ENCODE measurements at regions not wholly inside any gene's neighbourhood (a gene's known extent, or its start where the extent isn't known, plus 50 kb on each side); places are given as distances from the start of the nearest gene placed in this dataset.

DNA sequence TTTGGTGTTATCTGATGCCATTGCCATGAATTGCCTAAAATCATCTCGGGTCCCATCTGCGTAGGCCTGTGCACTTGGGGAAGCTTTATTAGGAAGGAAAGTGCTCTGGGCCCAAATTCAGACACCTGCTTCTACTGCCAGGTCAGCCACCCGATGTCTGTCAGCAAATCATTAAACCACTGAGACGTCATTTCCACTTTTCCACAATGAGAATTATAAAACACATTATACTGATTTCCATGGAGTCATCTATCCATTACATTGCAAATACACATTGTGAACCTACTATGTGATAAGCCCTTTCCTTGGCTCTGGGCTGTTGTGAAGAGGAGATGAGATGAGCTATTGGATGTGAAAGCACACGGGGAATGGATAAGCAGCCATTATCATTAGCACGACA lies 1022.9 kb downstream of the BCL11B start:
- FAIRE-seq (no peak), DNase-seq (ENCODE audit: low read depth) (no peak)
- Histone ChIP-seq H2AFZ (ENCODE audit: low read depth, low read length) (no peak overlapping the region), H3K4me3 (ENCODE audit: insufficient read depth, low read depth, low read length) (no peak overlapping the region), H3K4me2 (ENCODE audit: low read length) (no peak overlapping the region), H3K9ac (ENCODE audit: low read length) (no peak overlapping the region), H4K20me1 (ENCODE audit: insufficient read depth, low read length) (no peaks in the 10 kb centered on the region), H3K4me1 (ENCODE audit: insufficient read depth, low read length) (no peaks in the 10 kb centered on the region), H3K9me3 (ENCODE audit: insufficient read depth, low read depth, low read length) (no peaks in the 10 kb centered on the region), H3K27ac (ENCODE audit: low read depth, low read length) (no peak overlapping the region), H3K36me3 (ENCODE audit: insufficient read depth, low read length) (no peaks in the 10 kb centered on the region), H3K79me2 (ENCODE audit: insufficient read depth, low read length) (no peaks in the 10 kb centered on the region), H3K27me3 (ENCODE audit: insufficient read depth, low read length) (no peaks in the 10 kb centered on the region)
- no peak overlapping the region for H3K27ac Mint-ChIP-seq (ENCODE audit: unreplicated experiment)
- H3K36me3 Mint-ChIP-seq (ENCODE audit: low read depth, unreplicated experiment): no peaks in the 10 kb centered on the region
- H3K9me3 Mint-ChIP-seq (ENCODE audit: unreplicated experiment): no peaks in the 10 kb centered on the region
- no peaks in the 10 kb centered on the region for H3K4me1 Mint-ChIP-seq (ENCODE audit: low read depth, unreplicated experiment)
- TF ChIP-seq EZH2 (IDR thresholded peaks at IDR 0.05; ENCODE audit: insufficient read depth, low read length): no peak
- TF ChIP-seq, protein P1, sequence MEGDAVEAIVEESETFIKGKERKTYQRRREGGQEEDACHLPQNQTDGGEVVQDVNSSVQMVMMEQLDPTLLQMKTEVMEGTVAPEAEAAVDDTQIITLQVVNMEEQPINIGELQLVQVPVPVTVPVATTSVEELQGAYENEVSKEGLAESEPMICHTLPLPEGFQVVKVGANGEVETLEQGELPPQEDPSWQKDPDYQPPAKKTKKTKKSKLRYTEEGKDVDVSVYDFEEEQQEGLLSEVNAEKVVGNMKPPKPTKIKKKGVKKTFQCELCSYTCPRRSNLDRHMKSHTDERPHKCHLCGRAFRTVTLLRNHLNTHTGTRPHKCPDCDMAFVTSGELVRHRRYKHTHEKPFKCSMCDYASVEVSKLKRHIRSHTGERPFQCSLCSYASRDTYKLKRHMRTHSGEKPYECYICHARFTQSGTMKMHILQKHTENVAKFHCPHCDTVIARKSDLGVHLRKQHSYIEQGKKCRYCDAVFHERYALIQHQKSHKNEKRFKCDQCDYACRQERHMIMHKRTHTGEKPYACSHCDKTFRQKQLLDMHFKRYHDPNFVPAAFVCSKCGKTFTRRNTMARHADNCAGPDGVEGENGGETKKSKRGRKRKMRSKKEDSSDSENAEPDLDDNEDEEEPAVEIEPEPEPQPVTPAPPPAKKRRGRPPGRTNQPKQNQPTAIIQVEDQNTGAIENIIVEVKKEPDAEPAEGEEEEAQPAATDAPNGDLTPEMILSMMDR (IDR thresholded peaks at IDR 0.05; ENCODE audit: insufficient read depth, low read depth, low read length): no peak
- no peak overlapping the region for H3K4me3 Mint-ChIP-seq (ENCODE audit: unreplicated experiment)
- peaks cover 25% of the 10 kb centered on the region for H3K27me3 Mint-ChIP-seq (ENCODE audit: low read depth, unreplicated experiment)

DNA sequence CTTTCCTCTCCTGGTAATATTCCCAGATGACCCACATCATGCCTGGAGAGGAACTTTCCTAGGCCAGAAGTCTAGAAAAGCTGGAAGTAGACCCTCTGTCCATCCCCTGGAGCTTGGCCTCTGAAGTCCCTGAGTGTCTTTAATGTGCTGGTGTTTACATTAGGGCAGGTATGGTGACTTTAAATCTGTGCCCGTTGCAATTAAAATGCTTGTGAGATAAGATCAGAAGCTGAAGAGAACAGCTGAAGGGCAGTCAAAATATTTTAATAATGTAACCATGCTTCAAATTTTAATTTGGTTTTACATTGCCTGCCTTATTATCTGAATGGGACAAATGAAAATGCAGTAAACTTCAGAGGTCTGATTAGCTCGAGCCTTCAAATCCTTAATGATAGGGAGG lies 1022.5 kb downstream of the BCL11B start:
- no peaks in the 10 kb centered on the region for H3K4me1 Mint-ChIP-seq (ENCODE audit: low read depth, unreplicated experiment)
- DNase-seq (ENCODE audit: low read depth) (no peak), FAIRE-seq (no peak)
- H3K4me1 ChIP-seq (ENCODE audit: insufficient read depth, low read length): no peaks in the 10 kb centered on the region
- H3K27me3 ChIP-seq (ENCODE audit: insufficient read depth, low read length): no peaks in the 10 kb centered on the region
- H3K9me3 ChIP-seq (ENCODE audit: insufficient read depth, low read depth, low read length): no peaks in the 10 kb centered on the region
- TF ChIP-seq, protein P1 (IDR thresholded peaks at IDR 0.05; ENCODE audit: insufficient read depth, low read depth, low read length): no peak
- TF ChIP-seq EZH2 (IDR thresholded peaks at IDR 0.05; ENCODE audit: insufficient read depth, low read length): no peak
- no peak overlapping the region for H3K27ac ChIP-seq (ENCODE audit: low read depth, low read length)
- H3K79me2 ChIP-seq (ENCODE audit: insufficient read depth, low read length): no peaks in the 10 kb centered on the region
- H3K4me2 ChIP-seq (ENCODE audit: low read length): no peak overlapping the region
- no peaks in the 10 kb centered on the region for H3K36me3 ChIP-seq (ENCODE audit: insufficient read depth, low read length)
- no peak overlapping the region for H2AFZ ChIP-seq (ENCODE audit: low read depth, low read length)
- no peak overlapping the region for H3K9ac ChIP-seq (ENCODE audit: low read length)
- no peaks in the 10 kb centered on the region for H3K36me3 Mint-ChIP-seq (ENCODE audit: low read depth, unreplicated experiment)
- no peak overlapping the region for H3K27ac Mint-ChIP-seq (ENCODE audit: unreplicated experiment)
- no peaks in the 10 kb centered on the region for H3K9me3 Mint-ChIP-seq (ENCODE audit: unreplicated experiment)
- H3K4me3 Mint-ChIP-seq (ENCODE audit: unreplicated experiment): no peak overlapping the region
- H3K4me3 ChIP-seq (ENCODE audit: insufficient read depth, low read depth, low read length): no peak overlapping the region
- no peaks in the 10 kb centered on the region for H4K20me1 ChIP-seq (ENCODE audit: insufficient read depth, low read length)
- peaks cover 24% of the 10 kb centered on the region for H3K27me3 Mint-ChIP-seq (ENCODE audit: low read depth, unreplicated experiment)

DNA sequence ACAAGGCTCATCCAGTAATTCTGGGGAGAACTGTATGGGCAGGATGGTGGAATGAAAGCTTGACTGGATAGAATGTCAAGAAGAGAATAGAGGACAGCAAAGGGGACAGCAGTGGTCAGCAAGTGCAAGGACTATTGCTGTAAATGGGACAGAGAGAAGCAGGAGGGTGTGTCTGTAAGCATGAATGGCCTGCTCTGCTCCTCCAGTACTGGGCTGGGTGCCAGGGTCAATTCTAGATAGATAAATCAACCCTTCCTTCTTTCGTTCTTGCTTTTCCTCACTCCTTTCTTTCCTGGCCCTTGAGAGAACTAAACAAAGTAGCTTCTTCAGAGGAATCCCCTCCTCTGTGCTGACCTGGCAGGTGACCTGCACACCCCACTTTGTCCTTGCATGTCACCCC lies 1019.2 kb downstream of the BCL11B start:
- no peak for DNase-seq (ENCODE audit: low read depth)
- Histone ChIP-seq H3K27me3 (ENCODE audit: insufficient read depth, low read length) (no peaks in the 10 kb centered on the region), H3K4me3 (ENCODE audit: insufficient read depth, low read depth, low read length) (no peak overlapping the region), H3K9me3 (ENCODE audit: insufficient read depth, low read depth, low read length) (no peaks in the 10 kb centered on the region), H3K4me2 (ENCODE audit: low read length) (no peak overlapping the region), H3K4me1 (ENCODE audit: insufficient read depth, low read length) (no peaks in the 10 kb centered on the region), H3K36me3 (ENCODE audit: insufficient read depth, low read length) (no peaks in the 10 kb centered on the region), H3K79me2 (ENCODE audit: insufficient read depth, low read length) (no peaks in the 10 kb centered on the region), H2AFZ (ENCODE audit: low read depth, low read length) (no peak overlapping the region), H4K20me1 (ENCODE audit: insufficient read depth, low read length) (no peaks in the 10 kb centered on the region), H3K9ac (ENCODE audit: low read length) (no peak overlapping the region), H3K27ac (ENCODE audit: low read depth, low read length) (no peak overlapping the region)
- Mint-ChIP-seq H3K9me3 (ENCODE audit: unreplicated experiment) (no peaks in the 10 kb centered on the region), H3K4me3 (ENCODE audit: unreplicated experiment) (no peak overlapping the region), H3K27ac (ENCODE audit: unreplicated experiment) (no peak overlapping the region), H3K4me1 (ENCODE audit: low read depth, unreplicated experiment) (no peaks in the 10 kb centered on the region), H3K27me3 (ENCODE audit: low read depth, unreplicated experiment) (peaks cover 27% of the 10 kb centered on the region), H3K36me3 (ENCODE audit: low read depth, unreplicated experiment) (no peaks in the 10 kb centered on the region)
- no peak for TF ChIP-seq EZH2 (IDR thresholded peaks at IDR 0.05; ENCODE audit: insufficient read depth, low read length)
- TF ChIP-seq, protein P1 (IDR thresholded peaks at IDR 0.05; ENCODE audit: insufficient read depth, low read depth, low read length): no peak
- no peak for FAIRE-seq

Measured in astrocyte (in vitro differentiated cells and primary cell).